ENCODE measurements at regions not wholly inside any gene's neighbourhood (a gene's known extent, or its start where the extent isn't known, plus 50 kb on each side); places are given as distances from the start of the nearest gene placed in this dataset.

- ATAC-seq (ENCODE audit: insufficient number of reproducible peaks, low FRiP score, low read depth) = no peak
- peaks cover 0 to 24% of the 10 kb centered on the region in 2 donors for H3K4me1 ChIP-seq (ENCODE audit: control insufficient read depth in 1 of 2, low read depth in 2 of 2)
These were observed 200.4 kb upstream of the PCDH15 start for GRCh38 chr10:55001422-55001821.

DNA sequence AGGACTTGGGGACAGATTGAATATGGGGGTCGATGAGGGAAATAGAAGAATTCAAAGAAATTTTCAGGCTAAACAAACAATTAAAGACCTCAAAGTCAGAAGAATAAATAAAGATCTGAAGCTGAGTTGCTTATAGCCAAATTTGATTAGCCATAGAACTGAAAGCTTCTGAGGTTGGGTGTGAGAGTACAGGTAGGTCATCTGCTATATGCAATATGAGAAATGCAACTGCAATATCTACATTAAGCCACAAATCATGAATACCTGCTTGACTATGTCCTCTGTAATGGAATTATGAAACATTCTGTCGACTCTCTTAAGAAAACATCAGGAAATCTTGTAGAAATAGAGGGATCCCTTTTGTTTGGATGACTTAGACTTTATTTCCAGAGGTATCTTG is 192.1 kb upstream of the PCDH15 start:
- H3K27me3 ChIP-seq (replicated peaks; ENCODE audit: insufficient read depth) = no peaks in the 10 kb centered on the region
- DNase-seq (ENCODE audit: low spot score) (no peak), ATAC-seq (ENCODE audit: insufficient number of reproducible peaks, low FRiP score, low read depth) (no peak)
- TF ChIP-seq, protein P1, sequence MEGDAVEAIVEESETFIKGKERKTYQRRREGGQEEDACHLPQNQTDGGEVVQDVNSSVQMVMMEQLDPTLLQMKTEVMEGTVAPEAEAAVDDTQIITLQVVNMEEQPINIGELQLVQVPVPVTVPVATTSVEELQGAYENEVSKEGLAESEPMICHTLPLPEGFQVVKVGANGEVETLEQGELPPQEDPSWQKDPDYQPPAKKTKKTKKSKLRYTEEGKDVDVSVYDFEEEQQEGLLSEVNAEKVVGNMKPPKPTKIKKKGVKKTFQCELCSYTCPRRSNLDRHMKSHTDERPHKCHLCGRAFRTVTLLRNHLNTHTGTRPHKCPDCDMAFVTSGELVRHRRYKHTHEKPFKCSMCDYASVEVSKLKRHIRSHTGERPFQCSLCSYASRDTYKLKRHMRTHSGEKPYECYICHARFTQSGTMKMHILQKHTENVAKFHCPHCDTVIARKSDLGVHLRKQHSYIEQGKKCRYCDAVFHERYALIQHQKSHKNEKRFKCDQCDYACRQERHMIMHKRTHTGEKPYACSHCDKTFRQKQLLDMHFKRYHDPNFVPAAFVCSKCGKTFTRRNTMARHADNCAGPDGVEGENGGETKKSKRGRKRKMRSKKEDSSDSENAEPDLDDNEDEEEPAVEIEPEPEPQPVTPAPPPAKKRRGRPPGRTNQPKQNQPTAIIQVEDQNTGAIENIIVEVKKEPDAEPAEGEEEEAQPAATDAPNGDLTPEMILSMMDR (IDR thresholded peaks at IDR 0.05) = no peak
- no peak overlapping the region for H3K4me3 ChIP-seq
- H3K9me3 ChIP-seq = no peaks in the 10 kb centered on the region
- no peaks in the 10 kb centered on the region for H3K36me3 ChIP-seq
- H3K27ac ChIP-seq = no peak overlapping the region
- H3K4me1 ChIP-seq (ENCODE audit: control insufficient read depth in 1 of 2, low read depth in 2 of 2) = no peaks in the 10 kb centered on the region

More at GRCh38 chr10:55001422-55001821, 200.4 kb upstream of the PCDH15 start:
- Histone ChIP-seq H3K36me3 (no peaks in the 10 kb centered on the region), H3K27ac (no peak overlapping the region), H3K9me3 (no peaks in the 10 kb centered on the region), H3K4me3 (no peak overlapping the region), H3K27me3 (replicated peaks; ENCODE audit: insufficient read depth) (no peaks in the 10 kb centered on the region)
- TF ChIP-seq, protein P1 (IDR thresholded peaks at IDR 0.05) = no peak
- DNase-seq (ENCODE audit: low spot score) = no peak

GRCh38 chr10:54985732-54986131 is 184.7 kb upstream of the PCDH15 start:
- H3K27ac ChIP-seq = no peak overlapping the region
- no peaks in the 10 kb centered on the region for H3K36me3 ChIP-seq
- no peak for DNase-seq (ENCODE audit: low spot score)
- no peak overlapping the region for H3K4me3 ChIP-seq
- no peaks in the 10 kb centered on the region for H3K9me3 ChIP-seq
- no peaks in the 10 kb centered on the region for H3K27me3 ChIP-seq (replicated peaks; ENCODE audit: insufficient read depth)
- H3K4me1 ChIP-seq (ENCODE audit: control insufficient read depth in 1 of 2, low read depth in 2 of 2) = no peaks in the 10 kb centered on the region
- no peak for ATAC-seq (ENCODE audit: insufficient number of reproducible peaks, low FRiP score, low read depth)
- TF ChIP-seq, protein P1 (IDR thresholded peaks at IDR 0.05) = no peak

GRCh38 chr10:54983255-54983654 is 182.2 kb upstream of the PCDH15 start:
- no peaks in the 10 kb centered on the region for H3K27me3 ChIP-seq (replicated peaks; ENCODE audit: insufficient read depth)

GRCh38 chr10:54962134-54962900 is 161.3 kb upstream of the PCDH15 start:
- no peak for ATAC-seq (ENCODE audit: insufficient number of reproducible peaks, low FRiP score, low read depth)
- H3K4me1 ChIP-seq (ENCODE audit: control insufficient read depth in 1 of 2, low read depth in 2 of 2) = peaks cover 0 to 6% of the 10 kb centered on the region in 2 donors
- TF ChIP-seq, protein P1 (IDR thresholded peaks at IDR 0.05) = no peak
- no peaks in the 10 kb centered on the region for H3K9me3 ChIP-seq
- H3K27me3 ChIP-seq (replicated peaks; ENCODE audit: insufficient read depth) = no peaks in the 10 kb centered on the region
- no peak overlapping the region for H3K27ac ChIP-seq
- no peaks in the 10 kb centered on the region for H3K36me3 ChIP-seq
- DNase-seq (ENCODE audit: low spot score) = no peak
- no peak overlapping the region for H3K4me3 ChIP-seq

More at GRCh38 chr10:54983255-54983654, 182.2 kb upstream of the PCDH15 start:
- H3K4me3 ChIP-seq = no peak overlapping the region
- H3K36me3 ChIP-seq = no peaks in the 10 kb centered on the region
- TF ChIP-seq, protein P1 (IDR thresholded peaks at IDR 0.05) = no peak
- no peaks in the 10 kb centered on the region for H3K4me1 ChIP-seq (ENCODE audit: control insufficient read depth in 1 of 2, low read depth in 2 of 2)
- H3K9me3 ChIP-seq = no peaks in the 10 kb centered on the region
- ATAC-seq (ENCODE audit: insufficient number of reproducible peaks, low FRiP score, low read depth) (no peak), DNase-seq (ENCODE audit: low spot score) (no peak)
- H3K27ac ChIP-seq = no peak overlapping the region
